HEK293T (cell line): ENCODE measurements at regions not wholly inside any gene's neighbourhood (a gene's known extent, or its start where the extent isn't known, plus 50 kb on each side); places are given as distances from the start of the nearest gene placed in this dataset.

Source experiments
- FOXK2 ChIP-seq: fragments of 450-650 bp; IDR thresholded peaks from 2 replicates; pipeline ENCODE4 v1.6.1; 2016; ENCODE audit warnings: mild to moderate bottlenecking
- FOXM1 ChIP-seq: fragments of 450-650 bp; IDR thresholded peaks from 2 replicates; pipeline ENCODE4 v1.6.1; 2017; ENCODE audit warnings: mild to moderate bottlenecking, borderline replicate concordance
- LEF1 ChIP-seq: fragments of 450-650 bp; IDR thresholded peaks from 2 replicates; pipeline ENCODE4 v1.6.1; 2017; ENCODE audit warnings: mild to moderate bottlenecking, borderline replicate concordance
- NFRKB ChIP-seq: fragments of 450-650 bp; IDR thresholded peaks from 2 replicates; pipeline ENCODE4 v1.6.1; 2016; ENCODE audit warnings: mild to moderate bottlenecking, moderate library complexity
- SUZ12 ChIP-seq: fragments of 450-650 bp; IDR thresholded peaks from 2 replicates; pipeline ENCODE4 v1.6.1; 2016; ENCODE audit warnings: mild to moderate bottlenecking

GRCh38 chr10:128420623-128421022 lies 294.4 kb upstream of the MKI67 start:
- TF ChIP-seq LEF1 (no peak), FOXM1 (no peak), SUZ12 (no peak), FOXK2 (no peak), NFRKB (no peak)
